ENCODE measurements at regions not wholly inside any gene's neighbourhood (a gene's known extent, or its start where the extent isn't known, plus 50 kb on each side); places are given as distances from the start of the nearest gene placed in this dataset.

DNA sequence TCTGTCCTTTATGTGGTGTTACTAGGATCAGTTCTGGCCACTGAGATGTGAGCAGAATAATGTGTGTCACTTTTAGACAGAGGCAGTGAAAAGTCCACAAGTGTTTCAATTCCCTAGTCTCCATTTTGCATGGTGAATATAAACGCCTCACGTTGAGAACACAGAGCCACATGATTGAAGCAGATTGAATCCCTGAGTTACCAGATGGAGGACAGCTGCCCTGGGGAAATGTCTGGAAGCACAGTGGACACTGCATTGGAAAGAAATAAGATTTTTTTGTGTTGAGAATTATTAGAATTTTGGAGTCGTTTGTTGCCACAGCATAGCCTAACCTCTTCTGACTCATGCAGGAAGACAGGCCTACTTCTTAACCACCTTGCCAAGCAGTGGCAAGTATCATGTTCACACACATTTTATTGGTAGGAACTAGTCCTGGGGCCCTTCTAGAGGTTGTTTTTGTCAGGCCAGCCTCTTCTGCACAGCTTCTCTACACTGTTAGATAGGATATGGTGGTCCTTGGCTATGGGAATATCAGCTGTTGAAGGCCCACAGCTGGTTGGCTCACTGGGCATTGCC lies 188.6 kb downstream of the TMEM182 start:
- TF ChIP-seq, protein P1, sequence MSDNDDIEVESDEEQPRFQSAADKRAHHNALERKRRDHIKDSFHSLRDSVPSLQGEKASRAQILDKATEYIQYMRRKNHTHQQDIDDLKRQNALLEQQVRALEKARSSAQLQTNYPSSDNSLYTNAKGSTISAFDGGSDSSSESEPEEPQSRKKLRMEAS (IDR thresholded peaks at IDR 0.05): no peak
- no peak for TF ChIP-seq RAD21 (IDR thresholded peaks at IDR 0.05; ENCODE audit: low read depth)
- TF ChIP-seq EZH2 (IDR thresholded peaks at IDR 0.05): no peak
- TF ChIP-seq, protein P2, sequence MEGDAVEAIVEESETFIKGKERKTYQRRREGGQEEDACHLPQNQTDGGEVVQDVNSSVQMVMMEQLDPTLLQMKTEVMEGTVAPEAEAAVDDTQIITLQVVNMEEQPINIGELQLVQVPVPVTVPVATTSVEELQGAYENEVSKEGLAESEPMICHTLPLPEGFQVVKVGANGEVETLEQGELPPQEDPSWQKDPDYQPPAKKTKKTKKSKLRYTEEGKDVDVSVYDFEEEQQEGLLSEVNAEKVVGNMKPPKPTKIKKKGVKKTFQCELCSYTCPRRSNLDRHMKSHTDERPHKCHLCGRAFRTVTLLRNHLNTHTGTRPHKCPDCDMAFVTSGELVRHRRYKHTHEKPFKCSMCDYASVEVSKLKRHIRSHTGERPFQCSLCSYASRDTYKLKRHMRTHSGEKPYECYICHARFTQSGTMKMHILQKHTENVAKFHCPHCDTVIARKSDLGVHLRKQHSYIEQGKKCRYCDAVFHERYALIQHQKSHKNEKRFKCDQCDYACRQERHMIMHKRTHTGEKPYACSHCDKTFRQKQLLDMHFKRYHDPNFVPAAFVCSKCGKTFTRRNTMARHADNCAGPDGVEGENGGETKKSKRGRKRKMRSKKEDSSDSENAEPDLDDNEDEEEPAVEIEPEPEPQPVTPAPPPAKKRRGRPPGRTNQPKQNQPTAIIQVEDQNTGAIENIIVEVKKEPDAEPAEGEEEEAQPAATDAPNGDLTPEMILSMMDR (IDR thresholded peaks at IDR 0.05 in 2 of 3, conservative IDR thresholded peaks at IDR 0.05 in 1 of 3; ENCODE audit: borderline replicate concordance in 1 of 3, insufficient read depth in 1 of 3, low read depth in 2 of 3, low read length in 2 of 3): no peak
- no peak for TF ChIP-seq CBX3 (IDR thresholded peaks at IDR 0.05; ENCODE audit: low read depth)
- no peak for TF ChIP-seq EZH2phosphoT487 (IDR thresholded peaks at IDR 0.05; ENCODE audit: borderline replicate concordance)
- TF ChIP-seq POLR2AphosphoS5 (IDR thresholded peaks at IDR 0.05; ENCODE audit: low read depth, low read length): no peak
- TF ChIP-seq SP1 (IDR thresholded peaks at IDR 0.05; ENCODE audit: low read depth): no peak
- no peak for TF ChIP-seq SIN3A (IDR thresholded peaks at IDR 0.05; ENCODE audit: low read depth)

Measured in HCT116 (cell line).